ENCODE measurements at regions not wholly inside any gene's neighbourhood (a gene's known extent, or its start where the extent isn't known, plus 50 kb on each side); places are given as distances from the start of the nearest gene placed in this dataset.
"Not testable (repeated sequence)": the region's sequence is repeated elsewhere in the genome, so short reads cannot be mapped to it uniquely, and the experiment has no call there.

DNA sequence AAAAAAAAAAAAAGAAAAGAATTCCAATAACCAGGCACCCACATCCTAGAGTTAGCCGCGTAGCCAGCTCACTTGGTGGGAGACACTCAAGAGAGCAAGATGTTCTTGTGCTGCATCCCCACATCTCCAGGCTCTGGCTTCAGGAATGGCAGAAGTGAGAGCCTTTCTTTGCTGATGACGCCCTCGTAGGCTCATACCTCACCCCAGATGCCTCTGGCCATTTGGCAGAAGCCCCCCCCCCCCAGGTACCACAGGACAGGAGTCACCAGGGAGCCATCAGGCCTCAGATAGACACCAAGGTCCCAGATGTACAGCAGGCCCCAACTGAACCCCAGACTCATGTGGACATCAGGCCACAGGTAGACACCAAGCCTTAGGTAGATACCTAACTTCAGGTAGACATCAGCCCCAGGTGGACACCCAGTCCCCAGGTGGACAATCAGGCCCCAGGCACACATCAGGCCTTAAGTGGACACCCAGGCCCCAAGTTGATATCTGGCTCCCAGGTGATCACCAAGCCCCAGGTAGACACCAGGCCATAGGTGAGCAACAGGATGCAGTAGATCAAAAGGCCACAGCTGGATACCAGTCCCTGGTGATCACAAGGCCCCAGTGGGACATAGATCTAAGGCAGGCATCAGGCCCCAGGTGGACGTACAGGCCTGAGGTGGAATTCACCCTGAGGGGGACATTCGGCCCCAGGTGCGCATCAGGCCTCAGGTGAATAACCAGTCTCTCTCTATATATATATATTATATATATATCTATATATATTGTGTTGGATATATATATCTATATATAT lies 202.5 kb downstream of the POTEM start:
- not testable (repeated sequence) for H3K36me3 Mint-ChIP-seq (ENCODE audit: low read depth); H3K4me1 Mint-ChIP-seq (ENCODE audit: low read depth); H3K27ac Mint-ChIP-seq; H3K27me3 Mint-ChIP-seq (ENCODE audit: low read depth); H3K4me3 Mint-ChIP-seq; DNase-seq (ENCODE audit: low spot score)
- H3K9me3 Mint-ChIP-seq = peaks cover 11% of the 10 kb centered on the region

DNA sequence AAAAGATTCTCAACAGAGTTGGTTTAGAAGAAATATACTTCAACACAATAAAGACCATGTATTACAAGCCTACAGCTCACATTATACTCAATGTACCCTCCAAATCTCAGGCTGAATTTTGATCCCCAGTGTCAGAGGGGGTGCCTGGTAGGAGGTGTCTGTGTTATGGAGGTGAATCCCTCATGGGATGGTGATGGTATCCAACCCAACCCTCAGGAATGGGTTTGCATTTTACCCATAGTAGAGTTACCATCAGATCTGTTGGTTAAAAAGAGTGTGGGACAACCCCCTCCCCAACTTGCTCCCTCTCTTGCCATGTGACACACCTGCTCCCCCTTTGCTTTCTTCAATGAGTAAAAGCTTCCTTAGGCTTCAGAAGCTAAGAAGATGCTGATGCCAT lies 205.5 kb downstream of the POTEM start:
- DNase-seq (ENCODE audit: low spot score); H3K27ac Mint-ChIP-seq; H3K27me3 Mint-ChIP-seq (ENCODE audit: low read depth); H3K4me3 Mint-ChIP-seq; H3K4me1 Mint-ChIP-seq (ENCODE audit: low read depth); H3K36me3 Mint-ChIP-seq (ENCODE audit: low read depth): not testable (repeated sequence)
- H3K9me3 Mint-ChIP-seq = peaks cover 12% of the 10 kb centered on the region

DNA sequence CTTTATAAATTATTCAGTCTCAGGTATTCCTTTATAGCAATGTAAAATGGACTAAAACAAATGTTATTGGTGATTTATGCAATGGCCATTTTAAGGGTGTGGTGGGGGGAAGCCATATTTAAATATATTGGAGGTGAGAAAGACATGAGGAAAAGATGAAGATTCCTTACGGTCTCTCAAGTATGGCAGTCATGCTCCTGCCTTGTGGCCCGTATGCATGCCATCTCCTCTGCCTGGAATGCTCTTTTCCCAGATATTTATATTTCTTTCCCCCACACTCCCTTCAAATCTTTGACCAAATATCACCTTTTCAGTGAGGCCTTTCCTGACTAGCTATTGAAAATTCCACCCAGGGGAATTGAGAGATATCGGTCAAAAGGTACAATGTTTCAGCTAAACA lies 206.0 kb downstream of the POTEM start:
- H3K27ac Mint-ChIP-seq; H3K36me3 Mint-ChIP-seq (ENCODE audit: low read depth); H3K4me3 Mint-ChIP-seq; H3K4me1 Mint-ChIP-seq (ENCODE audit: low read depth); H3K27me3 Mint-ChIP-seq (ENCODE audit: low read depth); DNase-seq (ENCODE audit: low spot score): not testable (repeated sequence)
- H3K9me3 Mint-ChIP-seq = peaks cover 12% of the 10 kb centered on the region

DNA sequence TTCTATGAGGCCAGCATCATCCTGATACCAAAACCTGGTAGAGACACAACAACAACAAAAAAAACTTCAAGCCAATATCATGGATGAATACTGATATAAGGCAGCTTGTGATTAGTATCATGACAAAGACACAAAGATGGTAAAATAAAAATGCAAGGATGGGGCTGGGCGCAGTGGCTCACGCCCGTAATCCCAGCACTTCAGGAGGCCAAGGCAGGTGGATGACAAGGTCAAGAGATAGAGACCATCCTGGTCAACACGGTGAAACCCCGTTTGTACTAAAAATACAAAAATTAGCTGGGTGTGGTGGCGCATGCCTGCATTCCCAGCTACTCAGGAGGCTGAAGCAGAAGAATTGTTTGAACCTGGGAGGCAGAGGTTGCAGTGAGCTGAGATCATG lies 210.2 kb downstream of the POTEM start:
- DNase-seq (ENCODE audit: low spot score); H3K9me3 Mint-ChIP-seq; H3K27ac Mint-ChIP-seq; H3K27me3 Mint-ChIP-seq (ENCODE audit: low read depth); H3K36me3 Mint-ChIP-seq (ENCODE audit: low read depth); H3K4me3 Mint-ChIP-seq; H3K4me1 Mint-ChIP-seq (ENCODE audit: low read depth): not testable (repeated sequence)

DNA sequence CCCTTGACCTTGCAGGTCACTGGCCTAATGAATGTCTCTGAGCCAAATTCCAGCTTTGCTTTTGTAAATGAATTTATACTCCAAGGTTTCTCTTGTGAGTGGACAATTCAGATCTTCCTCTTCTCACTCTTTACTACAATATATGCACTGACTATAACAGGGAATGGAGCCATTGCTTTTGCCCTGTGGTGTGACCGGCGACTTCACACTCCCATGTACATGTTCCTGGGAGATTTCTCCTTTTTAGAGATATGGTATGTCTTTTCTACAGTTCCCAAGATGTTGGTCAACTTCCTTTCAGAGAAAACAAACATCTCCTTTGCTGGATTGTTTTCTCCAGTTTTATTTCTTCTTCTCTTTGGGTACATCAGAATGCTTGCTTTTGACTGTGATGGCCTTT lies 213.1 kb downstream of the POTEM start:
- not testable (repeated sequence) for H3K27ac Mint-ChIP-seq; H3K9me3 Mint-ChIP-seq; H3K4me3 Mint-ChIP-seq; DNase-seq (ENCODE audit: low spot score); H3K36me3 Mint-ChIP-seq (ENCODE audit: low read depth); H3K27me3 Mint-ChIP-seq (ENCODE audit: low read depth); H3K4me1 Mint-ChIP-seq (ENCODE audit: low read depth)

DNA sequence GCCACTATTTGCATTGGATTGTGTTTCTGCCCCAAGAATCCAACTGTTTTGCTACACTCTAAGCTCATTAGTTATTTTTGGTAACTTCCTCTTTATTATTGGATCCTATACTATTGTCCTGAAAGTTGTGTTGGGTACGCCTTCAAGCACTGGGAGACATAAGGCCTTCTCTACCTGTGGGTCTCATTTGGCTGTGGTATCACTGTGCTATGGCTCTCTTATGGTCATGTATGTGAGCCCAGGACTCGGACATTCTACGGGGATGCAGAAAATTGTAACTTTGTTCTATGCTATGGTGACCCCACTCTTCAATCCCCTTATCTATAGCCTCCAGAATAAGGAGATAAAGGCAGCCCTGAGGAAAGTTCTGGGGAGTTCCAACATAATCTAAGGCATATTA lies 213.6 kb downstream of the POTEM start:
- H3K27ac Mint-ChIP-seq = not testable (repeated sequence)

DNA sequence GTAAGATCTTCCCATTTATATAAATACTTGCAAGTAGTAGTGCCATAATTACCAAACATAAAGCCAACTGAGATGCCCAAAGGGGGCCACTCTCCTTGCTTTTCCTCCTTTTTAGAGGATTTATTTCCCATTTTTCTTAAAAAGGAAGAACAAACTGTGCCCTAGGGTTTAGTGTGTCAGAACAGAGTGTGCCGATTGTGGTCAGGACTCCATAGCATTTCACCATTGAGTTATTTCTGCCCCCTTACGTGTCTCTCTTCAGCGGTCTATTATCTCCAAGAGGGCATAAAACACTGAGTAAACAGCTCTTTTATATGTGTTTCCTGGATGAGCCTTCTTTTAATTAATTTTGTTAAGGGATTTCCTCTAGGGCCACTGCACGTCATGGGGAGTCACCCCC lies 227.9 kb downstream of the POTEM start:
- not testable (repeated sequence) for H3K27me3 Mint-ChIP-seq (ENCODE audit: low read depth); DNase-seq (ENCODE audit: low spot score); H3K4me1 Mint-ChIP-seq (ENCODE audit: low read depth); H3K27ac Mint-ChIP-seq; H3K36me3 Mint-ChIP-seq (ENCODE audit: low read depth); H3K4me3 Mint-ChIP-seq; H3K9me3 Mint-ChIP-seq

More for the DNA sequence above, 213.6 kb downstream of the POTEM start:
- not testable (repeated sequence) for H3K36me3 Mint-ChIP-seq (ENCODE audit: low read depth); H3K9me3 Mint-ChIP-seq; H3K4me3 Mint-ChIP-seq; H3K4me1 Mint-ChIP-seq (ENCODE audit: low read depth); H3K27me3 Mint-ChIP-seq (ENCODE audit: low read depth); DNase-seq (ENCODE audit: low spot score)

DNA sequence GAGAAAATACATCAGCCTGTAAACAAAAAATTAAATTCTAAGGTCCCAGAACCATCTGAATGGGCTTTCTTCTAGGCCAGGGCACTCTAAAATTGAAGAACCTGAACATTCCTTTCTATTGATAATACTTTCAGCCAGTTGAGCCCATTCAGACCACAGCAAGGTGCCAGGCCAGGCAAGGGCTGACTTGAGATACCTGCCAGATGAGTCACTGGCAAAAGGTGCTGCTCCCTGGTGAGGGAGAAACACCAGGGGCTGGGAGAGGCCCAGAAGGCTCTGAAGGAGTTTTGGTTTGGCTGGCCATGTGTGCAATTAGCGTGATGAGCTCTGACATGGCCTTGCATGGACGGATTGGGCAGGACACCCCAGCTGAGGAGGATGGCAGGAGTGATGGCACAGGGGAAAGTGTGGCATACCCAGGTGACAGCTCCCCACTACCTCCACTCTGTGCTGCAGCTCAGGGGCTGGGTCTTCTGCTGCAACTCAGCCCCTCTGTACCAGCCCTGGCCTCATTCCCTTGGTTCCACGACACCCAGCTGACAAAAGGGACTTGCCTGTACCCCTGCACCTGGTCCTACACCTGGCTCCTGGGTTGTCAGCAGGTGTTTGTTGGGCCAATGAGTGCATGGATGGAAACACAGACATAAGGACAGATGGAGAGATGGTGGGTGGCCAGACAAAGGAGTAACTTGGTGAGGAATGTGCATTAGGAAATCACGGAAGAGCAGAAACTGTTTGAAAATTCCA lies 230.4 kb downstream of the POTEM start:
- not testable (repeated sequence) for H3K4me3 Mint-ChIP-seq; H3K36me3 Mint-ChIP-seq (ENCODE audit: low read depth); H3K27me3 Mint-ChIP-seq (ENCODE audit: low read depth); H3K9me3 Mint-ChIP-seq; H3K4me1 Mint-ChIP-seq (ENCODE audit: low read depth); DNase-seq (ENCODE audit: low spot score); H3K27ac Mint-ChIP-seq

DNA sequence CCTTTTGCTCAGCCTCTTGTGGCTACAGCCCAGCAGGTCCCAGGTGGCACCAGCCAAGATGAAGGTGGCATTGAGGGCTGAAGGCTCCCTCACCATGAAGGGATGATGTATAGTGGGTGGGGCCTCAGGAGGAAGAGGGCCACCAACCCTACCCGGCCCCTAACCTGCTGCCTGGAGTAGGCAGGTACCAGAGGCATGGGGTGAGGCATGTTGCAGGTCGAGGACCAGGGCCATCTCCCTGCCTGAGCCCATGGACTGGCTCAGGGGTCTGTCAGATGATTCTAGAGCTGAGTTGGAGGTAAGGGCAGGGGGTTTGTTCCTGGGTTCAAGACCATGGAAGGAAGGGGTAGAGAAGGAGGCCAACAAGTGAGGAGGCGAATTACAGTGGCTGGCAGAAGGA lies 231.1 kb downstream of the POTEM start:
- not testable (repeated sequence) for H3K4me1 Mint-ChIP-seq (ENCODE audit: low read depth); DNase-seq (ENCODE audit: low spot score); H3K27ac Mint-ChIP-seq; H3K27me3 Mint-ChIP-seq (ENCODE audit: low read depth); H3K4me3 Mint-ChIP-seq; H3K9me3 Mint-ChIP-seq; H3K36me3 Mint-ChIP-seq (ENCODE audit: low read depth)

DNA sequence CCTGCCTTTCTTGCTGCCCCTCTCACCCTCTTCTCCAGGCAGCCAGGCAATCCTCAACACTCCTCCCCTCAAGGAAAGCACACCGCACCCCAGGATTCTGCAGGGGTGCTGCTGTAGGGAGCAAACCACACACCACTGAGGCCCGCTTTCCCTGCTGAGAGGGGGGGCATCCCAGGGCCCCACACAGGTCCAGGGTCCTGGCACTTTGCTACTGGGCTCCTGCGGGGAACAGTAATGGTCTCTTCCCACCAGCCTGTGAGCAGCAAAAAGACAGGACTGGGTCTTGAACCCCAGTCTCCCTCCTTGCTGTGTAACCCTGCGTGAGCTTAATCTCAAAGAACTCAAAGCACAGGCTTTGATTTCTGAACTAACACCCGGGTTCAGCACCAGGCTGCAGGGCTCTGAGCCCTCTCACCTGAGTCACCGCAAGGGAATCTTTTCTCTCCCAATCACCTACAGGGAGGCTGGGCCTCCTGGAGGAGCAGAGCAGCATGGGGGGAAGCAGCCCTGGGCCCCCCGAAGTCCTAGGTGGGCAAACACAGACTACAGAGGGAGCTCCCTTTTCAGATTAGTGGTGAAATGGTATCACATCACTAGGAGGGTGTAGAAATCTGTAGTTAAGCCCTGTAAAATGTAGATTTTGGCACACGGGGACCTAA lies 232.6 kb downstream of the POTEG start:
- H3K4me3 Mint-ChIP-seq; H3K27me3 Mint-ChIP-seq (ENCODE audit: low read depth); H3K27ac Mint-ChIP-seq; H3K4me1 Mint-ChIP-seq (ENCODE audit: low read depth); H3K36me3 Mint-ChIP-seq (ENCODE audit: low read depth); DNase-seq (ENCODE audit: low spot score); H3K9me3 Mint-ChIP-seq: not testable (repeated sequence)

DNA sequence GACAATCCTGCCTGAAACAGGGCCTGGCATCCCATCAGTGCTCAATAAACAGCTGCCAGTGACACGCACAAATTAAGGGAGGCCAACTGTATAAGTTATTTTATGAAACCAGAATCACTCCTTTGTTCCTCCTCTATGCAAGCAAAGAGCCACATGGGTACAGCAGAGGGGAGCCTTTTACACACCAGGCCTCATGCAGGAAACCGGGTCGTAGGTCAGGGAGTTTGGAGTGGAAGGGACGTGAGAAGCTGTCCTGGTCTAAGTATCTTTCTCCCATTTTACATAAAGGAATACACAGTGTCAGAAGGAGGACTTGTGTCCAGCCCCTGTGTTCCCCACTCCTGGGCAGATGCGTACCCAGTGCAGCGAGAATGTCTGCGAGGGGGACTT lies 232.1 kb downstream of the POTEG start:
- not testable (repeated sequence) for DNase-seq (ENCODE audit: low spot score); H3K27me3 Mint-ChIP-seq (ENCODE audit: low read depth); H3K4me3 Mint-ChIP-seq; H3K9me3 Mint-ChIP-seq; H3K4me1 Mint-ChIP-seq (ENCODE audit: low read depth); H3K36me3 Mint-ChIP-seq (ENCODE audit: low read depth); H3K27ac Mint-ChIP-seq

DNA sequence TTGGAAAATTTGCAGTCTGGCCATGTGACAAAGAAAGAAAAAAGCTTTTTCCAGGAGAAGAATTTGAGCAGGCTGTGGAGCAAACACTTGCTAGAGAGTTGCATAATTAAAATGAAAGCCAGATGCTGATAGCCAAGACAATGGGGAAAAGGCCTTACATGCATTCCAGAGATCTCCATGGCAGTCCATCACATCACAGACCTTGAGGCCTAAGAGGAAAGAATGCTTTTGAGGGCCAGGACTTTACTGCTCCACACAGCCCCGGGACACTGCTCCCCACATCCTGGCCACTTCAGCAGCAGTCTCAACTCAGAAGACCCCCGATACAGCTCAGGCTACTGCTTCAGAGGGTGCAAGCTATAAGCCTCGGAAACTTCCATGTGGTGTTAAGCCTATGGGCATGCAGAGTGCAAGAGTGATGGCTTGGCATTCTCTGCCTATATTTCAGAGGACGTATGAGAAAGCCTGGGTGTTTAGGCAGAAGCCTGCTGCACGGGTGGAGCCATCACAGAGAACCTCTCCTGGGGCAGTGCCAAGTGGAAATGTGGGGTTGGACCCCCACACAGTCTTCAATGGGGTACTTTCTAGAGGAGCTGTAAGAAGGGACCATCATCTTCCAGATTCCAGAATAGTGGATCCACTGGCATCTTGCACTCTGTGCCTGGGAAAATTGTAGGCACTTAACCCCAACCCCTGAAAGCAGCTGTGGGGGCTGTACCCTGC lies 230.7 kb downstream of the POTEG start:
- H3K27ac Mint-ChIP-seq; DNase-seq (ENCODE audit: low spot score); H3K4me1 Mint-ChIP-seq (ENCODE audit: low read depth); H3K27me3 Mint-ChIP-seq (ENCODE audit: low read depth); H3K4me3 Mint-ChIP-seq; H3K9me3 Mint-ChIP-seq; H3K36me3 Mint-ChIP-seq (ENCODE audit: low read depth): not testable (repeated sequence)

DNA sequence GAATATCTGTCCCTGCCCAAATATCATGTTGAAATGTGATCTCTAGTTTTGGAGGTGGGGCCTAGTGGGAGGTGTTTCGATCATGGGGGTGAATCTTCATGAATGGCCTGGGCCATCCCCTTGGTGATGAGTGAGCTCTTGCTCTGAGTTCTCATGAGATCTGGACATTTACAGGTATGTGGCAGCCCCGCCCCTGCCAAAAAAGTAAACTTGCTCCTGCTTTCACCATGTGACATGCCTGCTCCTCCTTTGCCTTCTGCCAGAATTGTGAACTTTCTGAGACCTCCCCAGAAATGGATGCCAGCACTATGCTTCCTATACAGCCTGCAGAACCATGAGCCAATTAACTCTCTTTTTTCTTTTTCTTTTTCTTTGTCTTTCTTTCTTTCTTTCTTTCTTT lies 229.3 kb downstream of the POTEG start:
- H3K4me3 Mint-ChIP-seq = not testable (repeated sequence)

DNA sequence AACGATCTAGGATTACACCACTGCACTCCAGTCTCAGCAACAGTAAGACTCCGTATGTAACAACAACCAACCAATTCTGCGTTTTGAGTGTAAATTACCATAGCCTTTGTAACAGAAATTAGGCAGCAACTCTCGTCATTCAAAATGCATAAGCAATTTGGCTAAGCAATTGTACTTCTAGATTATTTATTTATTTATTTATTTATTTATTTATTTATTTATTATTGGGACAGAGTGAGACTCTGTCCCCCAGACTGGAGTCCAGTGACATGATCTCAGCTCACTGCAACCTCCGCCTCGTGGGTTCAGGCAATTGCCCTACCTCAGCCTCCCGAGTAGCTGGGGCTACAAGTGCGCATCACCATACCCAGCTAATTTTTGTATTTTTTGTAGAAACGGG lies 217.7 kb downstream of the POTEG start:
- H3K9me3 Mint-ChIP-seq; H3K4me3 Mint-ChIP-seq; DNase-seq (ENCODE audit: low spot score); H3K4me1 Mint-ChIP-seq (ENCODE audit: low read depth); H3K36me3 Mint-ChIP-seq (ENCODE audit: low read depth); H3K27ac Mint-ChIP-seq; H3K27me3 Mint-ChIP-seq (ENCODE audit: low read depth): not testable (repeated sequence)

More for the DNA sequence above, 229.3 kb downstream of the POTEG start:
- not testable (repeated sequence) for H3K4me1 Mint-ChIP-seq (ENCODE audit: low read depth); H3K27ac Mint-ChIP-seq; H3K27me3 Mint-ChIP-seq (ENCODE audit: low read depth); DNase-seq (ENCODE audit: low spot score); H3K36me3 Mint-ChIP-seq (ENCODE audit: low read depth); H3K9me3 Mint-ChIP-seq

Measured in T-helper 2 cell treated with Interferon-gamma antibody and Interleukin-4, amounts not matched to agents 5 μg/mL and 100 μg/mL, for 36 hours (primary cell).